Endometrium (tissue), 2 donors: ENCODE measurements at regions not wholly inside any gene's neighbourhood (a gene's known extent, or its start where the extent isn't known, plus 50 kb on each side); places are given as distances from the start of the nearest gene placed in this dataset.
A peak's percentile ranks its signal among the peaks of the same experiment; 100 is the strongest.
"Not testable (repeated sequence)": the region's sequence is repeated elsewhere in the genome, so short reads cannot be mapped to it uniquely, and the experiment has no call there.

Experiments used
- FAIRE-seq: peaks from 2 replicates; lab custom pipeline; 2012; peaks lifted over from hg19 to GRCh38; lab: Jason Lieb, UNC
- donor health status: control.
- donor health status: control.

GRCh38 chr17:63258785-63259184, 187.3 kb downstream of the CYB561 start:
- no peak for FAIRE-seq

DNA sequence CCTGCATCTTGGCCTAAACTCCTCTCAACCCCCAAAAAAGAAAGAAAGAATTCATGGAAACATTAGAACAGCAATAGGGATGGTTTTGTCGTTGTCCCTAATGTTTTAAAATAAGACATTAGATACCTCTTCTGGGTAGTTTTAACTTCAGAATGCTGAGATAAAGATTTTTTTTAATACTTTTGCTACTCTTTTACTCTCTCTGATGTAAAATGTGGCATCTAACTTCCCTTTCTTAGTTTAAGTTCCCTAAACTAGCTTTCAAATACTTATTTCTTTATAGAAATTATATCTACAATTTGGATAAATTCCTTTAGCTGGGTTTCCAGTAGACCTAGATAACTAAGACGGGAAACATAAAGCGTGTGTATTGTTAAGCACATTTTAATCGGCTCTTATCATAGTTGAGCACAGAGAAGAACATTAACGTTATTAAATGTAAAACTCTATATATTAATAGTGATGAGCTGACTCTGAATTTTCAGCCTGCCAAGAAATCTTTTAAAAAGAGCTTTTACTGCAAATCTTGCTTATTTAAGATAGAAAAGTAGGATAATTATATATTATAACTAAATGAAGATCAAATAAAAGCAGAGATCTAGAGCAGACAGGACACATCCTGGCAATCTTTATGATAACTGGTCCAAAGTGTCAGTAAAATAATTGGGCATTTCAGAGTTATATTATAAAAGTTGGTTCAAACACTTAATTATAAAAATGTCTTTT, 183.2 kb downstream of the CYB561 start:
- no peak for FAIRE-seq

- FAIRE-seq = no peak
These were observed 180.6 kb downstream of the CYB561 start for GRCh38 chr17:63265526-63265925.

DNA sequence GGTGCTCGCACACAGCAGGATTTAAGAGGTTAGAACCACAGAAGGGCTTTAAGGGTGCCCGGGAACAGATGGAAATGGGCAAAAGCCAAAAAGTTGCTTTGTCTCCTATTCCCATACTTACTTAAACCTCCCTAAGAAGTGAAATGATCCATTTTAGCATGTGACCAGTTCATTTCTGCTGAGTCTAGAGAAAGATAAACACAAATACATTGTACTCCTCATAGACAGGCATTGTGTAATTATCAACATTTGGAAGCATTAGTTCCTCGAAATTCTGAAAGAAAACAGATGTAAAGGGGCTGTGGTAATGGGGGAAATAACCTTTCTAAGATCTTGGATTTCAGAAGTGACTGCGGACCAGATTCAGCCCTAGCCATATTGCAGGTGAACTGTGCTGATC, 178.3 kb downstream of the CYB561 start:
- FAIRE-seq = no peak

GRCh38 chr17:63268827-63269226, 177.3 kb downstream of the CYB561 start:
- no peak for FAIRE-seq

- no peak for FAIRE-seq
These were observed 175.5 kb downstream of the CYB561 start for GRCh38 chr17:63270610-63271009.

DNA sequence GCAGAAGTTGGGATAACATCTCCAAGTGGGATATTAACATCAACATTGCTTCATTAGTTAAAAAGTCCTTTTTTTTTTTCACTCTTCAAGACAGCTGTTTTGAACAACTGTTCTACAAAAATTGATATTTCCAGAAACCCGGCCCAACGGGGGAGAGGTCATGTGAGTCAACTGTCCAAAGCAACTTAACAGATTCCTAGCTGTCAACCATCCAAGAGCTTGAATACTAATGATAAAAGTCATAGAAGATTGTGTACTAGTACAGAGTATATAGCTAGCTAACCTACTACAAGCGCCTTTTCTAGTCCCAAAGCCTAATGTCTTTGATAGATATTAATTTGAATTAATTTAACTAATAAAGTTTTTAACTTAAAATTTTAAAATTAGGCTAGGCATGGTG, 172.0 kb downstream of the CYB561 start:
- FAIRE-seq = no peak

DNA sequence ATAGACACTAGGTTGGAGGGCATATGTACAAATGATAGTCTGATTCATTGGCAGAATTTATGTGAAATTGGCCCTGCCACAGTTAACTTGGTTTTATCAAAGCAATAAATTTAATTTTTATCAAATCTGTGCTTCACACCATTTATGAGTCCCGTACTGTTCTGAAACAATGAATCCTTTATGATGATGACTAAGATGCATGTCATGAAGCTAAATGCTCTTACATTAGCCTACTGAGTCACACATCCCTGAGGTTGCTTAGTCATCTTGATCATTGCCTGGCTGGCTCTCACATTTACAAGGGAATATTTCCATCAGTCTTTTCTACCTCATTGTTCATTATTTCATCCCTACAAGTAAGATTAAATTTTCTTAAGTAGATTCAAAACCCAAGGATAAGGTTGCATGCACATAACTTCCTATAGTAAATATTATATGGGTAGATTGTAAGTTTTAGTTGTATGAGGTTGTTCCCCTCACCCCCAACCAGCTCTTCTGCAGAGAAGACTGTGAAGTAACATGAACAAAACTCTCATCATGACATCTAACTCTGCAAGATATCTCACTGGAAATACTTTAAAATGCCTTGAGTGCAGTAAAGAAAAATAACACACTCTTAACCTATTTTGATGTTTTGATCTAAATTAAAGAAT, 170.7 kb downstream of the CYB561 start:
- no peak for FAIRE-seq

DNA sequence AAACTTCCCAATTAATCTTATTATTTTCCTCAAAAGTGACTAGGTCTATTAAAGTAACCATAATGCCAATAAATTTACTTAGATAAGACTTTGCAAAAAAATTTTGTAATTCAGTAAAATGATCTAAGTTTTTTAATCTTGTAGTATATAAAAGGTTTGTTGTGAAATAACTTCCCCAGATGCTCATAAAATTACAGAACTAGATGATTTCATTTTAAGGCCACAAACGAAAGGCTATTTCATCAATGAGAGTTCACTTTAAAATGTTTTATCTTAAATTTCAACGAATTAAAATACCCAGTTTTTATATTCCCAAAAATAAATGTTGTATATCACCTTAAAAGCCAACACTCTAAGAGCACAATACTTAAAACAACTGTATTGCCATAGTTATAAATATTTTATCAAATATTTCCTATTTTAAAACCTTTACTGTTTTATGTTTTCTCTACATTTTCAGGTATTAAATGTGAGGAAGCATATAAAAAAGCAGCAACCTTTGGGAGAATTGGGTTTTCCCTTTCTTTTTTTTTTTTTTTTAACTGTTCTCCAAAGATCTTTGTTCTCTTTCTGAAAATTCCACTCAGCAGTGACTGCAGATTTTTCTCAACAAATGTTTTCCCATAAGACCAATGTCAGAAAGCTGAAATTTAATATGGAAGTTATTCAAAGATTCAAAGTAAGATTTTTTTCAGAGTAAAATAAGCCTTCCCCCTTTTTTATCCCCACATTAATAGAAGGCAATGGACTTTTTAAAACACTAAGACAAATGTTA, 169.9 kb downstream of the CYB561 start:
- FAIRE-seq = peak; percentile 60

DNA sequence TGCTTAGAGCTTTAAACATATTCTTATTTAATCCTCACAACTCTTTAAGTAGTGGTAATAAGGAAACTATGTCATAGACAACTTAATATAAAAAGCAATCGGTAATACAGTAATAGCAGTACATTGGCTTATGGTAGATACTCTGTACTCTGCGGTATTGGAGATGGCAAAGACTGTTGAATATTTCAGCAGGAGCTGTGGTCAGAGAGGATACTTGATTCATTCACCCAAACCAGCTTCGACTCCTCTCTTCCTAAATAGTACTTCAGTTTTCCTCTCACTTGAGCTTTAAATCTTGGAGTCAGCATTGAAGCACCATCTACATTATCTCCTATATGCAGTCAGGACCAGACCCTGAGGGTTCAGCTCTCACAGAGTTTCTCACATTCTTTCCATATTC, 169.3 kb downstream of the CYB561 start:
- no peak for FAIRE-seq

- no peak for FAIRE-seq
These were observed 168.5 kb downstream of the CYB561 start for GRCh38 chr17:63277629-63278028.

- FAIRE-seq = no peak
These were observed 167.2 kb downstream of the CYB561 start for GRCh38 chr17:63278728-63279442.

DNA sequence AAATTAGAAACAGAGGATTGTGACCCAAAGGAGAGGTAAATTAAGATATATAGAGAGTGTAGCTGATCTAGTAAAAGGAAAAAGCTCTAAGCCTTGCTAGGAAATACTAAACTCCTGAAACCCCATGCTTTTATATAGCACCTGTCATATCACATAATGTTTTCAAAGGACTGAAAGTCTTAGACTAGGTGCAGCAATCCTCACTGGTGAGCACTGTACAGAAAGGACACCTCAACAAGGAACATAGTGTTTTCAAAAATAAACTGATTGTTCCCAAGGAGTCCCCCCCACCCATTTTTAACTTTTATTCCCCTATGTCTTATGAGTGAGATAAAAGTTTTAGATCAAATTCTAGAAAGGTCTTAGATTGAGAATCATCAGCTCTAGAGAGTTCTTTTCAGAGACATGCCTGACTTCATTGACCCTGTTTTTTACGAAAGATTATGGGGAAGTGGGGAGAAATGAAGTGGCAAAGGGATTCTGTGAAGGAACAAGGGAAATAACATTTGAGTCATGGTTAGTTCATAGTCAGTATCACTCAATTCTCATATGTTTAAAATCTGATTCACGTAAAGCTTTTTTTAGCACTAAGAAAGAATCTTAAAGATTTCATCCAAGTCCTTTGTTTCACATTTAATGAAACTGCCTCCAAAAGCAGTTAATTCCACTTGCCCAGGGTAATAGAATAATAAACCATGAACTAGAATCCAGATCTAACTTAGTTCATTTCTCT, 166.4 kb downstream of the CYB561 start:
- no peak for FAIRE-seq

DNA sequence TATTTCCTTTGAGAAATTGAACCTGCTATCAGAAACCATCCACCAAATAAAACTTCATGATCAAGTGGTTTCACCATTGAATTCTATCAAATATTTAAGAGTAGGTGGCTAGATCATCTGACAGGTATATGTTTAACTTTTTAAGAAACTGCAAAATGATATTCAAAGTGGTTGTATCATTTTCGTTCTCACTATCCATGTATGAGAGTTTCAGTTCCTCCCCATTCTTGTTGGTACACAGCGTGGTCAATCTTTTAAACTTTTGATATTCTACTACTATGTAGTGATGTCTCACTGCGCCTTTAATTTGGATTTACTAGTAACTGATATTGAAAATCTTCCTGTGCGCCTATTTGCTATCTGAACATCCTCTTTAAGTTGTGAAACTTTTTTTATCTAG, 163.7 kb downstream of the CYB561 start:
- FAIRE-seq = no peak

- no peak for FAIRE-seq
These were observed 160.6 kb downstream of the CYB561 start for GRCh38 chr17:63285551-63285950.

- FAIRE-seq = no peak
These were observed 159.9 kb downstream of the CYB561 start for GRCh38 chr17:63286254-63286653.

DNA sequence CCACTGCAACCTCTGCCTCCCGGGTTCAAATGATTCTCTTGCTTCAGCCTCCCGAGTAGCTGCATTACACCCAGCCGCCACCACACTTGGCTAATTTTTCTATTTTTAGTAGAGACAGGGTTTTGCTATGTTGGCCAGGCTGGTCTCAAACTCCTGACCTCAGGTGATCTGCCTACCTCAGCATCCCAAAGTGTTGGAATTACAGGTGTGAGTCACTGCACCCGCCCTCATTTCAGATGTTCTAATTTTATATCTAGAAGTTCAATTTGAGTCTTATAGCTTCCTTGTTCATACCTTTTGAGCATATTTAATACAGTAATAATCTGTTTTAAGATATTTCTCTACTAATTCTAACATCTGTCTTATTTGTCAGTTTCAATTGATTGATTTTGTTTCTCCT, 159.1 kb downstream of the CYB561 start:
- FAIRE-seq = not testable (repeated sequence)

DNA sequence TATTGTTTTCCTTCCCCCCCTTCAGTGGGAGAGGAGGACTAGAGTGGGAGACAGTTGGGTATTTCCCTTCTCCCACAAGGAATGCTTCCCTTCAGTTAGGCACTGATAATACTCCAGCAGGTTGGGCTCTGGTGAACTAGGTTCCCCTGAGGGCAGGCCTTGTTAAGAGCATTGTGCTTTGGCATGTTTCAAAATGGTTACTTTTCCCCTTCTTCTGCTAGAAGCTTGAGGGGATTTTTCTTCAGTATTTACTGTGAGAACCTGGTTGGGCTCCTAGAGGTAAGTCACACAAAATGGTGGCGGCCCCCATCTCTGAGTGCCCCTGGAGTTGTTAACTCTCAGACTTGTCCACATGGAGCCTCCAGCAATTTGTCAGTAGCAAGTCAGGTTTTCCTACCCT, 156.2 kb downstream of the CYB561 start:
- FAIRE-seq = no peak

- no peak for FAIRE-seq
These were observed 155.8 kb downstream of the CYB561 start for GRCh38 chr17:63290351-63290750.

GRCh38 chr17:63290784-63291183, 155.3 kb downstream of the CYB561 start:
- no peak for FAIRE-seq

DNA sequence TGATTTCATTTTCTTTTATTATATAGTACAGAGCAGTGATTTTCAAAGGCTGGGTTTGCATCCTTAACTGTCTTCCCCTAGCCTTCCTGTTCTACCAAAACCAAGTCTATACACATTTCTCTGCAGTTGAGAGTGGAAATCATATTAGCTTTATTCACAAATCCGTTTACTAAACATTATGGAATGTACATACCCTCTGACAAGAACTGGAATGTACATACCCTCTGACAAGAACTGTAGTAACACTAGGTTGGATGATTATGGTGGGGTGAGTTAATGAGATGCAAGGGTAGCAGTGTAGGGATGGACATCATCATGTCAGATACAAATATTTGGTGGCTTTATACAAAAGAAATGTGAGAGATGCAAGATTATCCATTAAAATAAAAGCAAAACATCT, 154.8 kb downstream of the CYB561 start:
- no peak for FAIRE-seq

DNA sequence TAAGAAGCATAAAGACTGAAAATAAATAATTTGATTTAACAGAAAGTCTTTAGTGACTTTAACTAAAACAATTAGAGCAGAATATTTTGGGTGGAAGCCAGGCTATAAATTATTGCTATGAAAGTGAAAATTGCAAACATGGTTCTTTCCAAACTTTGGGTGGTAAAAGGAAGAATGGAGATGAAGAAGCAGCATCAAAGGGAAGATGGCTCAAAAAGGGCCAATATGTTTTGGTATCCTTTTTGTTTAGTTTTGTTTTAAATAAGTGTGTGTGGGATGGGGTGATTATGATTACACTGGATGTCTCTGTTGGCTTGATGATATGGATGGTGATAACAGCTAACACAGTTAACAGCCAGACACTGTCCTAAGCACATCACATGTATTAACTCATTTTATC, 153.7 kb downstream of the CYB561 start:
- FAIRE-seq = no peak
